Loucy (cell line): ENCODE measurements at regions not wholly inside any gene's neighbourhood (a gene's known extent, or its start where the extent isn't known, plus 50 kb on each side); places are given as distances from the start of the nearest gene placed in this dataset.

Experiments used
- EZH2phosphoT487 ChIP-seq: fragments of 200-600 bp; IDR thresholded peaks from 2 replicates; pipeline ENCODE4 v1.6.1; 2018; ENCODE audit warnings: antibody characterized with exemption, mild to moderate bottlenecking, moderate library complexity, borderline replicate concordance
- TF ChIP-seq, protein P1 (sequence below): fragments of 200-600 bp; sonication (generic); conservative IDR thresholded peaks from 2 replicates; pipeline ENCODE4 v1.5.1; 2014; ENCODE audit warnings: mild to moderate bottlenecking, antibody characterized with exemption, low read length

DNA sequence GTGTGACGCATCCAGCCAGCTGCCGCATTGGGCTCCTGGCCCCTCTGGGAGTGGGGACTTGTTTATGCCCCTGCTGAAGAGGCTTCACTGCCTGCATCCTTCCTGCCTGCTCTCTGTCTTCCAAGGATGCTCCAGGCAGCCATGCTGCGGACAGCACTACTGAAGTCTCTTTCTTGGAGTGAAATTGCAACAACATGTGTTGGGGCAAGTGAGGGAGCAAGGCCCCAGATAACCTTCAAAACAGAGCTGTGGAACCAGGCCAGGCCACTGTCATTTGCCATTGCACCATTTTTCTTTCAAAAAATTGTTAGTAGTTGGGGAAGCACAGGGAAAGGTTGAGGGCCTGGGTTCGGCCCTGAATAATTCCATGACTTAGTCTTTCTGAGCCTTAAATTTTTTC is 169.6 kb upstream of the ADRA1B start:
- TF ChIP-seq, protein P1, sequence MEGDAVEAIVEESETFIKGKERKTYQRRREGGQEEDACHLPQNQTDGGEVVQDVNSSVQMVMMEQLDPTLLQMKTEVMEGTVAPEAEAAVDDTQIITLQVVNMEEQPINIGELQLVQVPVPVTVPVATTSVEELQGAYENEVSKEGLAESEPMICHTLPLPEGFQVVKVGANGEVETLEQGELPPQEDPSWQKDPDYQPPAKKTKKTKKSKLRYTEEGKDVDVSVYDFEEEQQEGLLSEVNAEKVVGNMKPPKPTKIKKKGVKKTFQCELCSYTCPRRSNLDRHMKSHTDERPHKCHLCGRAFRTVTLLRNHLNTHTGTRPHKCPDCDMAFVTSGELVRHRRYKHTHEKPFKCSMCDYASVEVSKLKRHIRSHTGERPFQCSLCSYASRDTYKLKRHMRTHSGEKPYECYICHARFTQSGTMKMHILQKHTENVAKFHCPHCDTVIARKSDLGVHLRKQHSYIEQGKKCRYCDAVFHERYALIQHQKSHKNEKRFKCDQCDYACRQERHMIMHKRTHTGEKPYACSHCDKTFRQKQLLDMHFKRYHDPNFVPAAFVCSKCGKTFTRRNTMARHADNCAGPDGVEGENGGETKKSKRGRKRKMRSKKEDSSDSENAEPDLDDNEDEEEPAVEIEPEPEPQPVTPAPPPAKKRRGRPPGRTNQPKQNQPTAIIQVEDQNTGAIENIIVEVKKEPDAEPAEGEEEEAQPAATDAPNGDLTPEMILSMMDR: no peak
- TF ChIP-seq EZH2phosphoT487: no peak
